Activated T-cell treated with anti-CD3 and anti-CD28 coated beads, Interleukin-2, amount 50 U/mL, for 4 hours (primary cell): ENCODE measurements at regions not wholly inside any gene's neighbourhood (a gene's known extent, or its start where the extent isn't known, plus 50 kb on each side); places are given as distances from the start of the nearest gene placed in this dataset.

Experiments
- ATAC-seq, 2 donors: fragments of 200-7000 bp; cut with Tn5 transposase; one replicate each; pipeline ENCODE4 v1.10.0; 2021
- DNase-seq: peaks from one replicate; pipeline ENCODE4 v3.0.0-alpha.2; 2020
- H3K27me3 Mint-ChIP-seq: one replicate; pipeline ENCODE4 v1.8.0; 2021; ENCODE audit warnings: low read depth, mixed read lengths
- H3K36me3 Mint-ChIP-seq: one replicate; pipeline ENCODE4 v1.8.0; 2022; ENCODE audit warnings: mixed read lengths; ENCODE audit not compliant: insufficient read depth
- H3K4me1 Mint-ChIP-seq: one replicate; pipeline ENCODE4 v1.8.0; 2021; ENCODE audit warnings: low read depth, mixed read lengths
- H3K4me3 Mint-ChIP-seq: one replicate; pipeline ENCODE4 v1.8.0; 2021; ENCODE audit warnings: mild to moderate bottlenecking, moderate library complexity, mixed read lengths
- H3K9me3 Mint-ChIP-seq: one replicate; pipeline ENCODE4 v1.8.0; 2021; ENCODE audit warnings: mixed read lengths

- Mint-ChIP-seq H3K4me3 (no peak overlapping the region), H3K36me3 (no peaks in the 10 kb centered on the region), H3K4me1 (no peaks in the 10 kb centered on the region), H3K27me3 (peaks cover 10% of the 10 kb centered on the region), H3K9me3 (no peaks in the 10 kb centered on the region)
- DNase-seq, result no peak
- ATAC-seq, result no peak
Measured at GRCh38 chr15:69823223-69823907, 274.4 kb downstream of the TLE3 start.

DNA sequence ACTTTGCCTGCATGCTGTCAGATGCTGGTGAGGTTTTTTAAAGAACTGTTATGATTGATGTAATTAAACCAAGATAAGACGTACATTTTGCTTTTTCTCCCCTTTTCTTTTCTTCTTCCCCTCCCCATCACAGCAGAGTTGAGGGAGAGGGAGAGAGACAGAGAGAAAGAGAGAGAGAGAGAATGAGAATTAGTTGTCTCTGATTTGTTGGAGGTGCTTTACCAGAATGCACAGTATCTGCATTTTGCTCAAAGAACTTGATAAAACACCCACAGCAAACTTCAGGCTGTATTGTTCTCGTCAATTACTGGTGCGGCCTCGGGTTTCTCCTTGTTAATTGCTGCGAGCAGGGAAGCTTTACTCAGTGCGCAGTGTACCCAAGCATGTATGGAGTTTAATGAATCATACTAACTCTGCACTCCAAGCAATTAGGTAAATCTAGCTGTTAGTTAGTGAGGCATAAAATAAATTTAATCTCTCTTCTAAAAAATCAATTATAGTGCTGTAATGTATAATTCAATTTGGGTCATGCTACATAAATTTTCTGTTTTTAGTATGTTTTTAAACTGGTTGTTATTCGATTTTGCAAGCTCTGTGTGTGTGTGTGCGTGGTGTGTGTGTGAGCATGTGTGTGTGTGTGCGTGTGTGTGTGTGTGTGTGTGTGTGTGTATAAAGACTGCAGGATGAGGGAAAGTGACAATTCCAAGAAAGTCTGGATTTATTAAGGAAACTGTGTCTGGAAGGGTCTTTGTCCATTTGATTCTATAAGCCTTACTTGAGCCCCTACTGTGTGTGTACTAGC, 273.4 kb downstream of the TLE3 start:
- H3K4me1 Mint-ChIP-seq, result no peaks in the 10 kb centered on the region
- peaks cover 7% of the 10 kb centered on the region for H3K27me3 Mint-ChIP-seq
- no peak overlapping the region for H3K4me3 Mint-ChIP-seq
- no peaks in the 10 kb centered on the region for H3K9me3 Mint-ChIP-seq
- no peak for DNase-seq
- ATAC-seq, result no peak
- no peaks in the 10 kb centered on the region for H3K36me3 Mint-ChIP-seq

- H3K27me3 Mint-ChIP-seq, result peaks cover 5% of the 10 kb centered on the region
- H3K36me3 Mint-ChIP-seq, result no peaks in the 10 kb centered on the region
- no peaks in the 10 kb centered on the region for H3K9me3 Mint-ChIP-seq
- H3K4me3 Mint-ChIP-seq, result no peak overlapping the region
- ATAC-seq (no peak), DNase-seq (no peak)
- H3K4me1 Mint-ChIP-seq, result no peaks in the 10 kb centered on the region
Measured at GRCh38 chr15:69824877-69825406, 272.8 kb downstream of the TLE3 start.

GRCh38 chr15:69825941-69826818, 271.5 kb downstream of the TLE3 start:
- ATAC-seq (no peak), DNase-seq (no peak)
- Mint-ChIP-seq H3K9me3 (no peaks in the 10 kb centered on the region), H3K36me3 (no peaks in the 10 kb centered on the region), H3K27me3 (peaks cover 5% of the 10 kb centered on the region), H3K4me3 (no peak overlapping the region), H3K4me1 (no peaks in the 10 kb centered on the region)

DNA sequence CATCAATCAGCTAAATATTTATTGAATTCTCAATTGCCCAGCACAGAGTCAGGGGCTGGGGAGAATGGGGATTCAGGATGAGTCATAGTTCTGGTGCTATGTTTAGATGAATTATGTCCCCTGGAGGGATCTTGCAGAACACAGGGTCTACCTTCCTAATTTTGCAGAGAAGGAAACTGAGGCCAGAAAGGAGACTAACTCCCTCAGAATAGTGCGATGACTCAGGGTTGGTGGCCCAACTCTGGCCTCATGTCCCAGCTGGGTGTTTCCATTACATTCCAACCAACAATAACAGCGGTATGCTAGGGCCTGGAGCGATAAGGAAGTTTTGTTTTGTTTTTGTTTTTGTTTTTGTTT, 270.9 kb downstream of the TLE3 start:
- H3K36me3 Mint-ChIP-seq, result no peaks in the 10 kb centered on the region
- no peak overlapping the region for H3K4me3 Mint-ChIP-seq
- H3K27me3 Mint-ChIP-seq, result peaks cover 5% of the 10 kb centered on the region

GRCh38 chr15:69827751-69828150, 270.0 kb downstream of the TLE3 start:
- DNase-seq (no peak), ATAC-seq (no peak)
- Mint-ChIP-seq H3K4me3 (no peak overlapping the region), H3K27me3 (peaks cover 2% of the 10 kb centered on the region), H3K4me1 (no peaks in the 10 kb centered on the region), H3K36me3 (no peaks in the 10 kb centered on the region), H3K9me3 (no peaks in the 10 kb centered on the region)

More for the DNA sequence above, 270.9 kb downstream of the TLE3 start:
- DNase-seq, result no peak
- no peaks in the 10 kb centered on the region for H3K9me3 Mint-ChIP-seq
- no peaks in the 10 kb centered on the region for H3K4me1 Mint-ChIP-seq
- no peak for ATAC-seq

GRCh38 chr15:69828181-69828828, 269.4 kb downstream of the TLE3 start:
- ATAC-seq, result no peak
- H3K4me3 Mint-ChIP-seq, result no peak overlapping the region
- H3K36me3 Mint-ChIP-seq, result no peaks in the 10 kb centered on the region
- DNase-seq, result no peak
- no peaks in the 10 kb centered on the region for H3K4me1 Mint-ChIP-seq
- peaks cover 2% of the 10 kb centered on the region for H3K27me3 Mint-ChIP-seq
- H3K9me3 Mint-ChIP-seq, result no peaks in the 10 kb centered on the region

DNA sequence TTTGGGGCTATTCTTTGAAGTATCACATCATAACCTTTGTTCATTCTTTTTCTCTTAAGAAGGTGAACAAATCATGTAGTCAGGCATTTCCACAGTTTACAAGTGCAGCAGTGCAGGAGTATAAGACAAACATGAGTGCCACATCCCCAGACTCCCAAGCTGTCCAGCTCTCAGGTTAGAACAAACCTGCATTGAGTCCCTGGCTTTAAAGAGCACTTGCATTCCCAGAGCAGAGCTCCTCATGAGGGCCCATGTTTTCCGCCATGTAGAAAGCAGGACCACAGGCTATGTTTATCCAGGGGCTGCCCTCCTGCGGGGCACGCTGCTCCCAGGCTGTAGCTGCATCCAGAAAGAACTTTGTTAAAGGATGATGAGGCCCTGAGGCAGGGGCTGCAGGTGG, 267.7 kb downstream of the TLE3 start:
- no peak for ATAC-seq
- Mint-ChIP-seq H3K4me3 (no peak overlapping the region), H3K9me3 (no peaks in the 10 kb centered on the region), H3K27me3 (peaks cover 2% of the 10 kb centered on the region), H3K4me1 (no peaks in the 10 kb centered on the region), H3K36me3 (no peaks in the 10 kb centered on the region)
- DNase-seq, result no peak

- ATAC-seq, result no peak
Measured at GRCh38 chr15:69830430-69830829, 267.3 kb downstream of the TLE3 start.

GRCh38 chr15:69830876-69831275, 266.8 kb downstream of the TLE3 start:
- Mint-ChIP-seq H3K4me1 (no peaks in the 10 kb centered on the region), H3K9me3 (no peaks in the 10 kb centered on the region), H3K27me3 (peaks cover 2% of the 10 kb centered on the region), H3K36me3 (no peaks in the 10 kb centered on the region), H3K4me3 (no peak overlapping the region)
- DNase-seq (no peak), ATAC-seq (no peak)

More at GRCh38 chr15:69830430-69830829, 267.3 kb downstream of the TLE3 start:
- peaks cover 2% of the 10 kb centered on the region for H3K27me3 Mint-ChIP-seq
- H3K4me1 Mint-ChIP-seq, result no peaks in the 10 kb centered on the region
- no peak for DNase-seq
- no peaks in the 10 kb centered on the region for H3K9me3 Mint-ChIP-seq
- no peaks in the 10 kb centered on the region for H3K36me3 Mint-ChIP-seq
- H3K4me3 Mint-ChIP-seq, result no peak overlapping the region

DNA sequence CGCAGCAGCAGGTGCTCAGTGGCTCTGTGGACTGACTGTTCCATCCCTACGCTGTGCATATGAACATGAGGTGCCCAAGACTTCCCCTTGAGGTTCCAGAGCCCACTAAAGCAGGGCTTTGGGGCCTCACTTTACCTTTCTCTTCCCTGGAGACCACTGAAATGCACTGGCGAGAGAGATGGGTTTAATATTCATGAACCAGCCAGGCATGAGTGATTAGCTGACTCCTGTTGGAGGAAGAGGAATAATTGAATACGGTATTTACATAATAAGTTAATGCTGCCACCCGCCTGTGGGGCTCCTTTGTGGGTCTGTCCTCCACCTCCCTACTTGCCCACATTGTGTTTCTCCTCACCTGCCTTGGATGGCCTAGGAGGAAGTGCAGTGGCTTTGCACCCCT, 263.4 kb downstream of the TLE3 start:
- H3K9me3 Mint-ChIP-seq, result no peaks in the 10 kb centered on the region
- H3K4me1 Mint-ChIP-seq, result no peaks in the 10 kb centered on the region
- DNase-seq, result no peak
- H3K27me3 Mint-ChIP-seq, result no peaks in the 10 kb centered on the region
- no peaks in the 10 kb centered on the region for H3K36me3 Mint-ChIP-seq
- no peak overlapping the region for H3K4me3 Mint-ChIP-seq
- ATAC-seq, result no peak

DNA sequence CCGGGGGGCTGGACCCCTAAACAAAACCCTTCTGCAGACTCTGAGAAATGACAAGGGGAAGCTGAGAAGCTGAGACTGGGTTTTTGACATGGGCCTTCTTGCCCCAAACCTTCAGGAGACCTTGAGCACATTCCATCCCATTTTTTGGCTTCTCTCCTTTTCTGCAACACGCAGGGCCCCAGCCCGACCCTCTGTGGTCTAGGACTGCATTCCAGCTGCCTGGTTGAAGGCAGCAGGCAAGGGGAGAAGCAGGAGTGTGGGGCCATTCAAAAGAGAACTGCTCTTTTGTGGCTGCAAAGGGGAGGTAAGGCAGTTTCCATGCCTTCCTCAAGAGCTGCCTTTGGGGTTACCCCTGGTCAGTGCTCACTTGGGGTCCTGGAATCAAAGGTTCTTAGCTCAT, 263.0 kb downstream of the TLE3 start:
- Mint-ChIP-seq H3K4me1 (no peaks in the 10 kb centered on the region), H3K4me3 (no peak overlapping the region), H3K27me3 (no peaks in the 10 kb centered on the region), H3K9me3 (no peaks in the 10 kb centered on the region), H3K36me3 (no peaks in the 10 kb centered on the region)
- DNase-seq (no peak), ATAC-seq (no peak)

DNA sequence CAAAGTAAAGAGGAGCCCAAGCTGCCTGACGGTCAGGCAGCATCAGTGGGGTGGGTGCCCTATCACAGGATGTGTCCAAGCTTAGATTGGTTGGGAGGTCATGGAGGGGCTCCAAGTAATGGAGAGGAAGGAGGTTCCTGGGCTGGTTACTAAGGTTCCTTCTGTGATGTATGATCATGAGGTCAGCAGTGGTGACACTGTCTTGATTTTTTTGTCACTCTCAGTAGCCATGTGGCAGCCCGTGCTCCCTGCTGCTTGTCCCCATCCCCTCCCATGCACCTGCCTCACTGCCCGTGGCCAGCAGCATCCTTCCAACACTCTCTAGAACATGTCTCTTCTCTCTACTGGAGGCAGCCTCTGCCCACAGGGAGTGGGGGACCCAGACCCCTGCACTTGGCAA, 261.7 kb downstream of the TLE3 start:
- no peaks in the 10 kb centered on the region for H3K4me1 Mint-ChIP-seq

More for the DNA sequence above, 261.7 kb downstream of the TLE3 start:
- no peak for ATAC-seq
- DNase-seq, result no peak
- Mint-ChIP-seq H3K9me3 (no peaks in the 10 kb centered on the region), H3K27me3 (no peaks in the 10 kb centered on the region), H3K4me3 (no peak overlapping the region), H3K36me3 (no peaks in the 10 kb centered on the region)
